GM12872 (cell line): ENCODE measurements at regions not wholly inside any gene's neighbourhood (a gene's known extent, or its start where the extent isn't known, plus 50 kb on each side); places are given as distances from the start of the nearest gene placed in this dataset.

ENCODE experiments used
- CTCF ChIP-seq: IDR thresholded peaks from 3 replicates; pipeline ENCODE4 v1.5.1; 2011; ENCODE audit warnings: low read depth, mild to moderate bottlenecking, low read length, moderate library complexity; ENCODE audit not compliant: insufficient read depth

GRCh38 chr4:136562834-136563233, 969.5 kb downstream of the PCDH18 start:
- no peak for TF ChIP-seq CTCF

GRCh38 chr4:136558940-136559494, 973.3 kb downstream of the PCDH18 start:
- no peak for TF ChIP-seq CTCF

- TF ChIP-seq CTCF: no peak
Measured at GRCh38 chr4:136557396-136557795, 974.9 kb downstream of the PCDH18 start.

GRCh38 chr4:136554033-136554432, 978.3 kb downstream of the PCDH18 start:
- TF ChIP-seq CTCF: no peak

GRCh38 chr4:136551753-136552152, 980.5 kb downstream of the PCDH18 start:
- no peak for TF ChIP-seq CTCF

- no peak for TF ChIP-seq CTCF
Measured at GRCh38 chr4:136540747-136541146, 991.5 kb downstream of the PCDH18 start.

GRCh38 chr4:136528131-136528530, 1004.2 kb downstream of the PCDH18 start:
- TF ChIP-seq CTCF: no peak
